Umbilical cord (tissue), 1 donor: ENCODE measurements at regions not wholly inside any gene's neighbourhood (a gene's known extent, or its start where the extent isn't known, plus 50 kb on each side); places are given as distances from the start of the nearest gene placed in this dataset.
A peak's percentile ranks its signal among the peaks of the same experiment; 100 is the strongest.
"Not testable (repeated sequence)": the region's sequence is repeated elsewhere in the genome, so short reads cannot be mapped to it uniquely, and the experiment has no call there.

Experiments
- DNase-seq: peaks from one replicate; pipeline ENCODE4 v3.0.0-alpha.2; 2015; ENCODE audit warnings: low spot score

DNA sequence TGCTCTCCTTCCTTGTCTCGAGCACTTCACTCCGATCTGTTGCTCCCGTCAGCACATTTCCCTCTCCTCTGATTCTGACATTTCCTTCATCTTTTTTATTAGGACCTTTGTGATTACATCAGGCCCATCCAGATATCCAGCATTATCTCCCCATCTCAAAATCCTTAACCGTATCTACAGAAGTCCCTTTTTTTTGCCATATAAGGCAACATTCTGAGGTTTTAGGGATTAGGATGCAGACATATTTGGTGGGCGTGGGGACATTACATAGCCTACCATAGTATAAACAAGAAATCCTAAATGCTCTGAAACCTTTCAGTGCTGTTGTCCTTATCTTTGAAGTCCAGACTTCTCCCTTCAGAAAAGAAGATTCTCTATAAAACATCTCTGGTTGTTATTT lies 505.0 kb upstream of the PITX2 start:
- DNase-seq, result peak; percentile 93

DNA sequence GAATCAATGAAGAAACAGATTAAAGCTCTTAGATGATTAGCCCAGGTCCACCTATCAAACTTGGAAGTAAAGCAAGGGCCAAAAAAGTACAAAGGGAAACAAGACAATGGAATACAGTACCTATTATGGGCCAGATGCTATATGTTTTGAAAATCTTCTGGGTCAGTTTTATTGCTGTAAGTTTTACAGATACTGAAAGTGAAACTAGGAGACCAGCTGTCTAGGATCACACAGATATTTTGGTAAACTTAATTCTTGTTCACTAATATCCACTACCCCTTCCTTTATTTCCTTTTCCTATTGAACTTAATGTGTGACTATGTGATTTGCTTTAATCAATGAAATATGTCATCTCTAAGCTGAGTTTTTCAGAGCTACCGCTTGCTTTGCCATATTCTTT lies 505.4 kb upstream of the PITX2 start:
- DNase-seq, result no peak

DNA sequence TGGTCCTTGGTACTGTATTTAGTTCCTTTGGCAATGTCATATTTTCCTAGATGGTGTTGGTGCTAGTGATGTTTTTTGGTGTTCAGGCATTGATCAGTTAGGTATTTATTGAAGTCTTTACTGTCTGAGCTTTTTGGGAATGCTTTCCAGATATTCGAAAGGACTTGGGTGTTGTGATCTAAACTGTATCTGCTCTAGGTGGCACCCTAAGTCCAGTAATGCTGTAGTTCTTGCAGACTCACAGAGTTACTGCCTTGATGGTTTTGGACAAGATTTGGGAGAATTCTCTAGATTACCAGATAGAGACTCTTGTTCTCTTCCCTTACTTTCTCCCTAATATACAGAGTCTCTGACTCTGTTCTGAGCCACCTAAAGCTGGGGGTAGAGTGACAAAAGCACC lies 513.6 kb upstream of the PITX2 start:
- DNase-seq, result no peak

DNA sequence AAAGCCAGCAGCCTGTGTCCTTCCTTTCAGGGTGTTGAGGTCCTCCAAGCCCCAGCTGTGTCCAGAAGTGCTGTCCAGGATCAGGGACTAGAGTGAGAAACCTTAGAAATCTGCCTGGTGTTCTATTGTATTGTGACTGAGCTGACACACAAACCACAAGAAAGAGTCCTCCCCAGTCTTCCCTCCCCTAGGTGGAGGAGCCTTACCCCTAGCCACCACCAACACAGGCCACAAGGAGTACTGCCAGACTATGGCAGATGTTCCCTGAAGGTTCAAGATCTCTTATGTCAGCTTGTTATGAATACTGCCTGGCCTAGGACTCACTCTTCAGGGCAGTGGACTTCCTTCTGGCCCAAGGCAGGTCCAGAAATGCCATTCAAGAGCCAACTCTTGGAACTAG lies 514.1 kb upstream of the PITX2 start:
- no peak for DNase-seq

- peak; percentile 25 for DNase-seq
Observed at GRCh38 chr4:111143510-111143909, 520.6 kb upstream of the PITX2 start.

GRCh38 chr4:111154934-111155333 lies 532.1 kb upstream of the PITX2 start:
- DNase-seq, result no peak

DNA sequence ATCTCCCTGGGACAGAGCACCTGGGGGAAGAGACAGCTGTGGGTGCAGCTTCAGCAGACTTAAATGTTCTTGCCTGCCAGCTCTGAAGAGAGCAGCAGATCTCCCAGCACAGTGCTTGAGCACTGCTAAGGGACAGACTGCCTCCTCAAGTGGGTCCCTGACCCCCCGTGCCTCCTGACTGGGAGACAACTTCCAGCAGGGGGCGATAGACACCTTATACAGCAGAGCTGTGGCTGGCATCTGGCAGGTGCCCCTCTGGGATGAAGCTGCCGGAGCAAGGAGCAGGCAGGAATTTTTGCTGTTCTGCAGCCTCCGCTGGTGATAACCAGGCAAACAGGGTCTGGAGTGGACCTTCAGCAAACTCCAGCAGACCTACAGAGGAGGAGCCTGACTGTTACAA lies 541.7 kb upstream of the PITX2 start:
- DNase-seq, result not testable (repeated sequence)

GRCh38 chr4:111174331-111174730 lies 551.5 kb upstream of the PITX2 start:
- DNase-seq, result no peak

DNA sequence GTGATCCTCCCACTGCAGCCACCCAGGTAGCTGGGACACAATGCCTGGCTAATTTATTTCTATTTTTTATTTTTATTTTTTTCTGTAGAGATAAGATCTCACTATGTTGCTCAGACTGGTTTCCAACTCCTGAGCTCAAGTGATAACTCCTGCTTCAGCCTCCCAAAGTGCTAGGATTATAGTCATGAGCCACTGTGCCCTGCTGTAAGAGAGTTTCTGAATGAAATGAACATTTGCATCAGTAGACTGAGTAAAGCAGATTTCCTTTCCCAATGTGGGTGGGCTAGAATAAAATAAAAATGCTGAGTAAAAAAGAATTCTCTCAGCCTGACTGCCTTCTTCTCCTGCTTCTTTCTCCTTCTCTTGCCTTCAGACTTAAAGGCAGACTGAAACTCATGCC lies 555.4 kb upstream of the PITX2 start:
- DNase-seq, result peak; percentile 49

- no peak for DNase-seq
Observed at GRCh38 chr4:111187108-111187507, 564.2 kb upstream of the PITX2 start.

DNA sequence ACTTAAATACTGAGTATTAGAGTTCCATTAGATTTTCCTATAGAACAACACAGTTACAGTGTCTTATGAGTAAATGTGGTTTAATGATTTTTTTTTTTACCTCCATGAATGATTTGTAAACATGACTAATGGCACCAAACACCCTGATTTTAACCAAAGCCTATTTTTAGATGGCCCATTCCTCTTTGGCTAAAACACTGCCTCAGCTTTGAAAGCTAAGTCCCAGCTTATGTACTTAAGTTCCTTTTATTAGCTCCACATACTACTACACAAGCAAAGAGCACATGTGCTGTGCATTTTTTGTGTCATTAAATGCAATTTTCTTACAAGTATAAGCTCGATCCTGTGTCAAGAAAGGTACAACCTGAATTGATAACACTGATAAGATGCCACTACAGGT lies 575.6 kb upstream of the PITX2 start:
- peak; percentile 75 for DNase-seq

DNA sequence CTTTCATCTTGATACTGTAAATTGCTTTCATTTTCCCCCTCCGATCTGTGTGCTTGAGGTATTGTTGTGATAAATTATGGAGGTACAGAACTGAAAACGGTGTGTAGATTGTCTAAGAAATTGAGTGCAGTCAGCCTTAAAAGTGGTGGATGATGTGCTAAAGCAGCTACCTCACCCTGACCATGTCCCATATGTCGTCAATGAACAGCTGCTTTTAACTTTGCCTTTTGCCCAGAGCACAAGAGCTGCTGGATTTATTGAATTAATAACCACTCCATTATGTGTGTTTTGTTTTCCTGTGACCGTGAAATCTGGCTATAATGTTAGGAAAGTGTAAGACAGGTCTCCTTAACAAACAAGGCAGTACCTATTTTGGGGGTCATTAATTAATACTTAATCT lies 581.9 kb upstream of the PITX2 start:
- DNase-seq, result no peak

DNA sequence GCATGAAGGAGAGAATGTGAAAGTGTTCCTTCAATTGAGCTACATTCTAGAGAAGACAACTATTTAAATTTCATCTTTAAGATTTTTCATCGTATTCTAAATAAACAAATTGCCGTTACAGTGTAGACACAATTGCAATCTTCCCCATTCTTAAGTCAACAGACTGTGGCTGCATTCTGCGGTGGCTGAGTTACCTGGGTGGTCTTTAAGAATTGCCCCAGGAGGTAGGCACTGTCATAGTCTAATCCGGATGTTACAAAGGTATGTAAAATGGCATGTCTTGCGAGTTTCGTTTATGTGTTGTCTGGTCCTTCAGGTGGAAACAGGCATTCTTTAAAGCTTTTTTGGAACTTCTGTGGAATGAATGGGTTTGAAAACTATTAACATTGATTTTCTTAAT lies 586.1 kb upstream of the PITX2 start:
- DNase-seq, result no peak

- DNase-seq, result no peak
Observed at GRCh38 chr4:111209706-111210105, 586.8 kb upstream of the PITX2 start.

DNA sequence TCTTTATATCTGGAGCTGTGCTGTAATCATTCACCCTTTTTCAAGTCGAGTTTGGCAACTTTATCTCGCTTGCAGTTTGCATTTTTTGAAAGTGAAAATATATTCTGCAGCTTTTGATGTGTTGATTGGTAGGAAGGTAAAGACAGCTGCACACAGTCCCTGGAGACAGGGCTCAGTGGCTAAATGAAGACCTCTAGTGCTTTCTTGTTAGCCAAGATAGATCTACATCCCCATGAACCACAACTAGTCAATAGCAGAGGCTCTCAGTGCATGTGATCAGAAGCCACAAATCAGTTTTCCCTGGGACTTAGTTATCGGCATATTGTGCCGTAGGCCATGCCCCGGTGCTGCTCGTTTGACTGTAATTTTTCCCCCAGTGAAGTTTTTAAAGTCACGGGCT lies 587.7 kb upstream of the PITX2 start:
- no peak for DNase-seq

GRCh38 chr4:111213531-111213930 lies 590.7 kb upstream of the PITX2 start:
- DNase-seq, result peak; percentile 45

DNA sequence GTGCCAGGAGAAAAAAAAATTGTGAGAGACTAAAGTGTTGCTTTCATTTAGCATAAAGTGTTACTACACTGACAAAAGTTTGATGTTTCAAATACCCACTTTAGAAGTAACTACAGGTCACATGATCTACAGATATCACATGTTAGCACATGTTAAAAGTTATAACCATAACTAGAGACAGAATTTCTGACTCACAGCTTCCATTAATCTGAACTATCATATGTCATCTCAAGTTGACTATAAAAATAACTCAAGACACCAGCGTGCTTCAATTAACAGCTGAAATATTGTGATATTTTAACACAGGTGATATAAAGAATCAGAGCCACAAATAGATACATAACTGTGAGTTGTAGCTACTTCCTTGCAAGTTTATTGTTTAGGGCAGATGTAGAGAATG lies 591.5 kb upstream of the PITX2 start:
- peak; percentile 24 for DNase-seq

GRCh38 chr4:111215755-111216154 lies 592.9 kb upstream of the PITX2 start:
- no peak for DNase-seq

DNA sequence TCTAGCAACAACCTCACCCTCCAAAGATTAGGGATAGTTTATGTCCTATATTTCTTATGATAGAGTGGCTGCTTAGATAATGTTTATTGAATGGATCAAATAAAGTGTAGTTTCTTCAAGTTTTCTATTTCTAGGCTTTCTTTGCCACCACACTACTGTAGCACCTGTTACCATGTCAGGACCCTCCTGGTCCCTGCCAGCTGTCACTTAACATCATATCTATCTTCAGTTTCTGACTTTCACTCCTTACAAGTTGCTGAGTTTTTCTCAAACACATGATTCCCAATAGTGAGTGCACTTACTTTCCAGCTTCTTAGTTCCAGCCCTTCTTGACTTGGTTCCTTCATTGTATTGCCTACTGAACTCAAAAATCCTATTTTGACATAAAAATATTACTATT lies 593.9 kb upstream of the PITX2 start:
- no peak for DNase-seq

DNA sequence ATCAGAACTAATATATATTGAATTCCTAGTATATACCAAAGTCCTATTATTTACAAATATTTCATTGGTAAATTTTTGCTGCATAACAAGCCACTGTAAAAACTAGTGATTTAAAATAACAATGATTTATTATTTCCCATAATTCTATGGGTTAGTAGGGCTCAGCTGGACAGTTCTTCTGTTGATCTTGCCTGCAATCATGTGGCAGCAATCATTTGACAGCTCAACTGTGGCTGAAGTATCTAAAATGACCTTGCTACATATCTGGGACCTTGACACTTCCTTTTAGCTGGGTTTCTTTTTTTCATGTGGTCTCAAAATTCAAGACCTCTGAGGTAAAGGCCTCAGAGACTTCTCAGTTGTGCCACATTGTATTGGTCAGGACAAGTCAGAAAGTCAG lies 598.5 kb upstream of the PITX2 start:
- no peak for DNase-seq

DNA sequence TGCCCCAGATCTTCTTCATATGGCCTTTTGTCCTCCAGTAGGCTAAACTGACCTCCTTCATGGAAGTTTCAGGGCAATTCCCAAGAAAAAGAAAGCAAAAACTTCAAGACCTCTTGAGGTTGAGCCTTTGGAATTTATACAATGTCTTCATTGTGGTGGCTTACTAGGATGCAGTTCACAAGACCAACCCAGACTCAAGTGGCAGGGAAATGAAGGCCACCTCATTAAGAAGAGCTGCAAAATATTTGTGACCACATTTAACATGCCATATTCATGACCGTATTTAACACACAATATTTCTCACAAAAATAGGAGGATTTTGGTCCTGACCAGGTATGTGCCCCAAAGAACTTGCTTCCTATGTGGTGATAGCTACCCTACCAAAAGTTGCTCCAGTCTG lies 605.5 kb upstream of the PITX2 start:
- no peak for DNase-seq

GRCh38 chr4:111228874-111229273 lies 606.0 kb upstream of the PITX2 start:
- DNase-seq, result peak; percentile 8

DNA sequence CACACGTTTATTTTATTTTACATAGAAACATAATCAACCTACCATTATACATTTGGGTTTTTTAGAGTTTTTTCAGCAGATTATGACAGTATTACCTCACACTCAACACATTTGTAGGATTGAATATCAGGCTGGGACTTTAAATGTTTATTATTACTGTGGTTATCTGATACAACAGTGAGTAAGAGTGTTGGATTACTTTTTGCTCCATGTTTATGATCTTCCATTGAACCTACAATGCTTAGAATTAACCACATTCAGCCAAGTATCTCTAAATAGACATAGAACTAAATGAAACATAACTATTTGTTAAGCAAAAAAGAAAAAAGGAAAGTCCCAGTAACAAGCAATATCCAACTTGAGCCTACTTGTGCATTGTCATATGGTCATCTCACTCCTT lies 607.4 kb upstream of the PITX2 start:
- no peak for DNase-seq

DNA sequence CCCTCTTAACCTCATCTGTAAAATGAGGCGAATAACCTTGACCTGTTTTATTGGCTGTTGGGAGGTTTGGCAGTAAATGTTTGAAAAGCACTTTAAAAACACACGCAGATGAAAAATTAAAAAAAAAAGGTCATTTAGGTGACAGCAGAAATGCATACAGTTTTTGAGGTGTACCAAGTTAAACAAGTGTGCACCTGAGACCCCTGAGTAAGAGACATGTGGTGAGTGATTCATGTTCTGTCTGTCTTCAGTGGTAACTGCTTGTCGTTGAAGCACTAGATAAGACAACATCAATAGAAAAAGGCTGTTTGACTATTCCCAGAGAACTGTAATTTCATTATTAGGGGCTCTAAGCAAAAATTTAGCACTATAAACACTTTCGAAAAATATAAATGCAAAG lies 608.4 kb upstream of the PITX2 start:
- DNase-seq, result no peak

DNA sequence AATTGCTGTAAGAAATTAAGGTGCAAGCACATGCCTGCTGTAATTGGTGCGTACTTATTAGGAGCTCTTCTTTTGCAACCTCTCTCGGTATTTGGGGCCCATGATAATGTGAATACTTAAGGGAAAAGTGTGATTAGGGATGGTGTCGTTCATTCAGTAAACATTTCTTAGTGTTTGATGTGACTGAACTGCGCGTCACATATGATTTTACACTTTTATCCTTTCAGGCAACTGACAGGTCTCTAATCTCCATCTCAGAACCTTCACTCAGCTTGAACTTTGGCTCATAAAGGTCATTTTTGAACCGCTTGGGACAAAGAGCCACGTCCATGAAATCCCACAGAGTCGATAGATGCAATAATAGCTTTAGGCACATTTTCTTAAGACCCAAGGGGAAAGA lies 612.1 kb upstream of the PITX2 start:
- no peak for DNase-seq
